ENCODE measurements at regions not wholly inside any gene's neighbourhood (a gene's known extent, or its start where the extent isn't known, plus 50 kb on each side); places are given as distances from the start of the nearest gene placed in this dataset.

DNA sequence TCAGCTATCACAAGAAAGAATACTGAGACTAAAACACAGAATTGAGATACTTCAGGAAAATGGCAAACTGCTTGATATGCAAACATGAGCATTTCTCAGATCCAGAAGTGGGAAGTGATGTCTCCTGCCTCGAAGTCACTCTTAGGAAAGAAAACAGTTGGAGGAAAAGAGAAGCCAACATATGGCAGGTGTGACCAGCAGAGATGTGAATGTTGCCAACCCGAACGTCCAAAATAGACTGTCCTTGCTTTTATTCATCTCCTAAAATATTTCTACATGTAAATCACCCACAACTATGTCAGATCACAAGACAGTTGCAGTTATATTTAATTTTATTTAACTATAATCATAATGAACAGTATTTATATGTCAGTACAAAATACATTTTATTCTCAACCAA, 687.6 kb downstream of the GALC start:
- no peak overlapping the region for H3K4me2 ChIP-seq (ENCODE audit: low read depth, low read length)
- peaks cover 55% of the 10 kb centered on the region for H3K9me3 ChIP-seq (ENCODE audit: low read length)
- H3K4me3 ChIP-seq (replicated peaks in 1 of 3; ENCODE audit: insufficient read depth in 1 of 3, low read depth in 2 of 3, low read length in 3 of 3) = no peak overlapping the region
- no peaks in the 10 kb centered on the region for H3K79me2 ChIP-seq (ENCODE audit: insufficient read depth, low read length)
- in situ Hi-C loops (cut with HindIII; ENCODE audit: extremely low pct_ligation_motif_present, low pct_unique_long_range_greater_than_20kb) (no loop called here), intact Hi-C loops (cut with micrococcal nuclease; ENCODE audit: unreplicated experiment) (no loop called here)
- no peak overlapping the region for H3K27ac ChIP-seq (ENCODE audit: extremely low read length, insufficient read depth, low read length)
- TF ChIP-seq FOXK1 (CRISPR knock-in tag; IDR thresholded peaks at IDR 0.05; ENCODE audit: borderline replicate concordance, low read depth) (no peak), ZSCAN25 (CRISPR knock-in tag; IDR thresholded peaks at IDR 0.05) (no peak), KDM5B (CRISPR knock-in tag; IDR thresholded peaks at IDR 0.05; ENCODE audit: borderline replicate concordance) (no peak), POLR2A (IDR thresholded peaks at IDR 0.05; ENCODE audit: insufficient read depth in 1 of 2, low read depth in 2 of 2, low read length in 2 of 2) (no peak), ZNF205 (CRISPR knock-in tag; IDR thresholded peaks at IDR 0.05) (no peak), ZNF484 (CRISPR knock-in tag; IDR thresholded peaks at IDR 0.05; ENCODE audit: borderline replicate concordance, low read depth) (no peak), ZNF101 (CRISPR knock-in tag; IDR thresholded peaks at IDR 0.05; ENCODE audit: borderline replicate concordance, low read depth) (no peak), MBD4 (IDR thresholded peaks at IDR 0.05; ENCODE audit: borderline replicate concordance, low read length) (no peak), NRL (CRISPR knock-in tag; IDR thresholded peaks at IDR 0.05; ENCODE audit: borderline replicate concordance) (no peak), ZC3H4 (CRISPR knock-in tag; IDR thresholded peaks at IDR 0.05; ENCODE audit: borderline replicate concordance) (no peak), HDAC6 (IDR thresholded peaks at IDR 0.05; ENCODE audit: low read depth, low read length) (no peak), SNAI1 (CRISPR knock-in tag; IDR thresholded peaks at IDR 0.05; ENCODE audit: borderline replicate concordance) (no peak), NCOR1 (IDR thresholded peaks at IDR 0.05; ENCODE audit: borderline replicate concordance, low read length) (no peak)
- TF ChIP-seq, protein P1, sequence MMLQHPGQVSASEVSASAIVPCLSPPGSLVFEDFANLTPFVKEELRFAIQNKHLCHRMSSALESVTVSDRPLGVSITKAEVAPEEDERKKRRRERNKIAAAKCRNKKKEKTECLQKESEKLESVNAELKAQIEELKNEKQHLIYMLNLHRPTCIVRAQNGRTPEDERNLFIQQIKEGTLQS (CRISPR knock-in tag; IDR thresholded peaks at IDR 0.05) = no peak
- TF ChIP-seq, protein P2, sequence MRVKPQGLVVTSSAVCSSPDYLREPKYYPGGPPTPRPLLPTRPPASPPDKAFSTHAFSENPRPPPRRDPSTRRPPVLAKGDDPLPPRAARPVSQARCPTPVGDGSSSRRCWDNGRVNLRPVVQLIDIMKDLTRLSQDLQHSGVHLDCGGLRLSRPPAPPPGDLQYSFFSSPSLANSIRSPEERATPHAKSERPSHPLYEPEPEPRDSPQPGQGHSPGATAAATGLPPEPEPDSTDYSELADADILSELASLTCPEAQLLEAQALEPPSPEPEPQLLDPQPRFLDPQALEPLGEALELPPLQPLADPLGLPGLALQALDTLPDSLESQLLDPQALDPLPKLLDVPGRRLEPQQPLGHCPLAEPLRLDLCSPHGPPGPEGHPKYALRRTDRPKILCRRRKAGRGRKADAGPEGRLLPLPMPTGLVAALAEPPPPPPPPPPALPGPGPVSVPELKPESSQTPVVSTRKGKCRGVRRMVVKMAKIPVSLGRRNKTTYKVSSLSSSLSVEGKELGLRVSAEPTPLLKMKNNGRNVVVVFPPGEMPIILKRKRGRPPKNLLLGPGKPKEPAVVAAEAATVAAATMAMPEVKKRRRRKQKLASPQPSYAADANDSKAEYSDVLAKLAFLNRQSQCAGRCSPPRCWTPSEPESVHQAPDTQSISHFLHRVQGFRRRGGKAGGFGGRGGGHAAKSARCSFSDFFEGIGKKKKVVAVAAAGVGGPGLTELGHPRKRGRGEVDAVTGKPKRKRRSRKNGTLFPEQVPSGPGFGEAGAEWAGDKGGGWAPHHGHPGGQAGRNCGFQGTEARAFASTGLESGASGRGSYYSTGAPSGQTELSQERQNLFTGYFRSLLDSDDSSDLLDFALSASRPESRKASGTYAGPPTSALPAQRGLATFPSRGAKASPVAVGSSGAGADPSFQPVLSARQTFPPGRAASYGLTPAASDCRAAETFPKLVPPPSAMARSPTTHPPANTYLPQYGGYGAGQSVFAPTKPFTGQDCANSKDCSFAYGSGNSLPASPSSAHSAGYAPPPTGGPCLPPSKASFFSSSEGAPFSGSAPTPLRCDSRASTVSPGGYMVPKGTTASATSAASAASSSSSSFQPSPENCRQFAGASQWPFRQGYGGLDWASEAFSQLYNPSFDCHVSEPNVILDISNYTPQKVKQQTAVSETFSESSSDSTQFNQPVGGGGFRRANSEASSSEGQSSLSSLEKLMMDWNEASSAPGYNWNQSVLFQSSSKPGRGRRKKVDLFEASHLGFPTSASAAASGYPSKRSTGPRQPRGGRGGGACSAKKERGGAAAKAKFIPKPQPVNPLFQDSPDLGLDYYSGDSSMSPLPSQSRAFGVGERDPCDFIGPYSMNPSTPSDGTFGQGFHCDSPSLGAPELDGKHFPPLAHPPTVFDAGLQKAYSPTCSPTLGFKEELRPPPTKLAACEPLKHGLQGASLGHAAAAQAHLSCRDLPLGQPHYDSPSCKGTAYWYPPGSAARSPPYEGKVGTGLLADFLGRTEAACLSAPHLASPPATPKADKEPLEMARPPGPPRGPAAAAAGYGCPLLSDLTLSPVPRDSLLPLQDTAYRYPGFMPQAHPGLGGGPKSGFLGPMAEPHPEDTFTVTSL (CRISPR knock-in tag; IDR thresholded peaks at IDR 0.05; ENCODE audit: borderline replicate concordance) = no peak
- POLR2A ChIA-PET = no interaction called here
- H3K4me1 ChIP-seq (ENCODE audit: insufficient read depth, low read length) = no peaks in the 10 kb centered on the region
- H2AFZ ChIP-seq (ENCODE audit: low read length) = no peak overlapping the region
- CTCF ChIA-PET (ENCODE audit: low intra/inter-chr PET ratio, low total read pairs) = no interaction called here
- DNase-seq (ENCODE audit: low spot score) = no peak
- ATAC-seq = no peak
- no peaks in the 10 kb centered on the region for H3K36me3 ChIP-seq (replicated peaks in 1 of 2; ENCODE audit: control insufficient read depth in 1 of 2, insufficient read depth in 2 of 2, low read length in 2 of 2)
- H4K20me1 ChIP-seq (ENCODE audit: insufficient read depth, low read length) = no peaks in the 10 kb centered on the region
- WGBS (ENCODE audit: low lambda C conversion rate) = 5% methylated on average over 3 of the region's 3 CpGs
- no TSS peak for BruUV-seq (replicated peaks)
- no peaks in the 10 kb centered on the region for H3K27me3 ChIP-seq (ENCODE audit: control insufficient read depth in 1 of 2, insufficient read depth in 2 of 2, low read length in 2 of 2)
- H3K9ac ChIP-seq (ENCODE audit: insufficient read depth, low read depth, low read length) = no peak overlapping the region
- FAIRE-seq = no peak
